GM12891 (cell line): ENCODE measurements at regions not wholly inside any gene's neighbourhood (a gene's known extent, or its start where the extent isn't known, plus 50 kb on each side); places are given as distances from the start of the nearest gene placed in this dataset.

Experiments used
- DNase-seq: peaks from one replicate; pipeline ENCODE4 v3.0.0; 2011; ENCODE audit warnings: low spot score; ENCODE audit not compliant: insufficient read length
- FAIRE-seq: peaks from 2 replicates; lab custom pipeline; 2011; peaks lifted over from hg19 to GRCh38; lab: Jason Lieb, UNC
- PAX5 ChIP-seq: IDR thresholded peaks from 2 replicates; pipeline ENCODE4 v1.6.1; 2011; ENCODE audit warnings: low read length, moderate library complexity, mild to moderate bottlenecking; ENCODE audit not compliant: insufficient read depth, severe bottlenecking
- POLR2A ChIP-seq: IDR thresholded peaks from 2 replicates; pipeline ENCODE4 v1.6.1; 2011; ENCODE audit warnings: low read depth, low read length, control low read depth
- POLR2AphosphoS5 ChIP-seq: IDR thresholded peaks from 2 replicates; pipeline ENCODE4 v1.6.1; 2011; ENCODE audit warnings: low read depth, low read length, control low read depth
- POU2F2 ChIP-seq: IDR thresholded peaks from 2 replicates; pipeline ENCODE4 v1.6.1; 2011; ENCODE audit warnings: low read depth, mild to moderate bottlenecking, control low read depth, low read length, moderate library complexity
- SPI1 ChIP-seq: IDR thresholded peaks from 2 replicates; pipeline ENCODE4 v1.6.1; 2011; ENCODE audit warnings: low read depth, low read length, control low read depth
- TAF1 ChIP-seq: IDR thresholded peaks from 2 replicates; pipeline ENCODE4 v1.6.1; 2011; ENCODE audit warnings: low read depth, low read length, control low read depth

DNA sequence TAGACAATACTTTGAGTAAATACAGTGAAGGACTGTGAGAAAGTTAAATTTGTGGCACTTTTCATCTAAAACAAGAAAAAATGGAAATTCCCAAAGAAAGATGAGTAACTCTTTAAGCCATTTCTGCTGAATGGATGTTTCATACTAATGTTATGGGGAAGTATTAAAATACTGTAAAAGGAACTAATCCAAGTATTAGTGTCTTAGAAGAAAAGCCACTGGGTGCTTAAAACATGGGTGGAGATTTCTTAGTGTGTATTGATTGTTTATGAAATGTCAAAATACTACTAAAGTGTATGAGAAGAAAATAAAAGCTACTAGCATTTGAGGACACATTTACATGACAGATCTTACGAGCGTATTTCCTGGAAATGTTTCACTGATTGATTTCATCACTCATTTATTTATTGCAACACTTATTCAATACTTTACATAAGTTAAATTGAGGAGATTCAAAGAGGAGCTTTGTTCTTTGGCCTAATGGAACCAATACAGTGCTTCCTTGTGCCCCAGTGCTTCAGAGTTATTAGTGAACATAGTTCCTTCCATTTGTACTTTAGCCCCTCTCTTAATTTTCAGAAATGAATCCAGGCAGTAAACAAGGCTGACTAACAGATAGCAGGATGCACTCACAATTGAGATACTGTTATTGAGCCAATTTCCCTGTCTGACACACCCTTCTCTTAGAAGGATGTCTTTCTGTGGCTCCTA, 155.5 kb upstream of the AHR start:
- FAIRE-seq, result no peak
- DNase-seq, result no peak
- no peak for TF ChIP-seq TAF1
- TF ChIP-seq POLR2AphosphoS5, result no peak
- no peak for TF ChIP-seq POU2F2
- no peak for TF ChIP-seq PAX5
- TF ChIP-seq POLR2A, result no peak
- TF ChIP-seq SPI1, result no peak

DNA sequence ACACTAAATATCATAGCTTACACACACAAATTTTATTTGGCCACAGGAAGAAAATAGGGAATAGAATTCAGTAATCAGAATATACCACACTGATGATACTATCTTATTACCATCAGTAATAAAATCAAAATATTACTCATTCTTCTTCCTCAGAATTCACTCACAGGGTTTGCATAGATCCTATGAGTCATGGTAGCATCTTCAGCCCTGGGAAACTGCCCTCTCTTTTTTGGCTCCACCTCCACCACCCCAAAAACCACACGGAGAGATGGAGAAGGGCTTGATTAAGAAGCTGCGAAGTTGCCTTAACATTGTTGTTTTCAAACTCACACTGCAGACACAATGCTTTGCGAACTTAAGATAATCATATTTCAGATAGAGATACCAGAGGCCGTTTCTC, 154.1 kb upstream of the AHR start:
- FAIRE-seq (no peak), DNase-seq (no peak)
- TF ChIP-seq TAF1 (no peak), PAX5 (no peak), POU2F2 (no peak), SPI1 (no peak), POLR2AphosphoS5 (no peak), POLR2A (no peak)

DNA sequence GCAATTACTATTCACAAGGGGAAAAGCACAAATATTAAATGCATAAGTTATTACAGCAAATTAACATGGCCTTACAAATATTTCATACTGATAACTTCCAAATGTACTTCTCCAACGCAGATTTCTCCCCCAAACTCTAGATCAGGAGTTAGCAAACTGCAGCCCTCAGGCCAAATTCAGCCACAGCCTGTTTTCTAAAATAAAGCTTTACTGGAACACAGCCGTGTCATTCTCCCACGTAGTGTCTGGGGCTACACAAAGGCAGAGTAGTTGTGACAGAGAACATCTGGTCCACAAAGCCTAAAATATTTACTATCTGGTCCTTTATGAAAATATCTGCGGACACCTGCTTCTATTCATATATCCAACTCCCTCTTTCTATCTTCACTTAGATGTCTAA, 151.8 kb upstream of the AHR start:
- DNase-seq, result no peak
- FAIRE-seq, result no peak
- no peak for TF ChIP-seq POLR2A
- TF ChIP-seq POU2F2, result no peak
- TF ChIP-seq PAX5, result no peak
- TF ChIP-seq TAF1, result no peak
- TF ChIP-seq POLR2AphosphoS5, result no peak
- no peak for TF ChIP-seq SPI1

GRCh38 chr7:17147409-17147808, 151.0 kb upstream of the AHR start:
- DNase-seq (no peak), FAIRE-seq (no peak)
- TF ChIP-seq POLR2A, result no peak
- TF ChIP-seq TAF1, result no peak
- no peak for TF ChIP-seq PAX5
- no peak for TF ChIP-seq POLR2AphosphoS5
- TF ChIP-seq POU2F2, result no peak
- no peak for TF ChIP-seq SPI1

DNA sequence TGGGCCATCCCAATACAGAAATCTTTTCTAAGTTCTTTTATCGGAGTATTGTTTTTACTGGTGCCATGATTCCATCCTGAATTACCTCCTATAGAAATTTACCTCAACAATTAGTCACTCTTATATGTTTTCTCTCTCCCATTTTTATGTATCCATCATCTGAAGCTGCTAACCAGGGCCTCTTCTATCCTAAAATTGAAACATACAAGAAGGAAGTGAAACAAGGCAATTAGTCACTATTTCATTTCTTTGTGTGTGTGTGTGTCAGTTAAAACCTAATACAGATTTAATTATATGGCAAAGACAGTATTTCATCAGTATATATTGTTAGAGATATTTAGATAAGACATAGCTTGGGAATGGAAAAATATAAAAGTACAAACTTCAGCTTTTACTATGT, 148.4 kb upstream of the AHR start:
- FAIRE-seq (no peak), DNase-seq (no peak)
- TF ChIP-seq SPI1 (peak; percentile 94), PAX5 (no peak)

DNA sequence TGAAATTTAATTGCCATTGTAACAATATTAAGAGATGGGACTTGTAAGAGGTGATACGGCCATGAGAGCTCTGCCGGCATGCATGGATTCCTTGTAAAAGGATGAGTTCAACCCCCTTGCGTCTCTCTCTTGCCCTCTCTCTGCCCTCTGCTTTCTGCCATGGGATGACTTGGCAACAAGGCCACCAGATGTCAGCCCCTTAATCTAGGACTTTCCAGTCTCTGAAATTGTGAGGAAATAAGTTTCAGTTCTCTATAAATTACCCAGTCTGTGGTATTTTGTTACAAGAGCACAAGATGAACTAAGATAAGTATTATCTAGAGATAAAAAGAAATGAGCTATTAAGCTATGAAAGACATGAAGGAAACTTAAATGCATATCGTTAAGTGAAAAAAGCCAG, 145.7 kb upstream of the AHR start:
- TF ChIP-seq POU2F2 (no peak), TAF1 (no peak), SPI1 (peak; percentile 91)
- DNase-seq, result no peak
- no peak for FAIRE-seq

DNA sequence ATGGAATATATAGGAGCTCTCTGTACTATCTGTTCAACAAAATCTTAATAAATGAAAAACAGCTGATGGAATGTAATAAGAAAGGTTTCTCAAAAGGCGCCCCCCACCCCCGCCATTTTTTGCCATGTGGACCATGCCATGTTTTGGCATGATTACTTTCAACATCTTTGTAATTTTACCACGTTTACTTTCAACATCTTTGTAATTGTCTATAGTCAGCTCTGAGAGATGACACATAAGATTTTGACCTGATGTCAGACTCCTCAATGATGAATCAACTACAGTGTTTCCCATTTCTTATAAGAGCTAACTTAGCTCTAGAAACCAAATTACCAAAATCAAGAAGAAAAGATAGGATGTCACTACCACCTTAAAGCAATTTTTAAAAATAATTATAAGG, 144.9 kb upstream of the AHR start:
- FAIRE-seq, result no peak
- no peak for DNase-seq

DNA sequence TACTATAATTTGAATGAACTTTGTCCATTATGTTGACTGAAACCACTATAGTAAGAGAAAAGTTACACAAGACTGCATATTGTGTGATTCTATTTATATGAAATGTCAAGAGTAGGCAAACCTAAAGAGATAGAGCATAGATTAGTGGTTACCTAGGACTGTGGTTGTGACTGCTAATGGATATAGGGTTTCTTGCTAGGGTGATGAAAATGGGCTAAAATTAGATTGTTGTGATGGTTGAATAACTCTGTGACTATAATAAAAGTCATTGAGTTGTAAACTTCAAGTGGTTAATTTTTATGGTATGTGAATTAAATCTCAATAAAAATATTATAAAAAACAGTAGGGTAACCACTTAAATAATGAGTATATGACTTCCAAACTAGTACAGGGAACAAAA, 142.9 kb upstream of the AHR start:
- DNase-seq, result no peak
- peak; percentile 51 for FAIRE-seq
- TF ChIP-seq POU2F2, result no peak
- TF ChIP-seq POLR2AphosphoS5, result no peak
- no peak for TF ChIP-seq PAX5
- TF ChIP-seq POLR2A, result no peak
- TF ChIP-seq SPI1, result no peak
- no peak for TF ChIP-seq TAF1

More for the DNA sequence above, 144.9 kb upstream of the AHR start:
- TF ChIP-seq SPI1, result no peak
- no peak for TF ChIP-seq POLR2A
- no peak for TF ChIP-seq TAF1
- TF ChIP-seq POLR2AphosphoS5, result no peak
- no peak for TF ChIP-seq POU2F2
- TF ChIP-seq PAX5, result no peak

DNA sequence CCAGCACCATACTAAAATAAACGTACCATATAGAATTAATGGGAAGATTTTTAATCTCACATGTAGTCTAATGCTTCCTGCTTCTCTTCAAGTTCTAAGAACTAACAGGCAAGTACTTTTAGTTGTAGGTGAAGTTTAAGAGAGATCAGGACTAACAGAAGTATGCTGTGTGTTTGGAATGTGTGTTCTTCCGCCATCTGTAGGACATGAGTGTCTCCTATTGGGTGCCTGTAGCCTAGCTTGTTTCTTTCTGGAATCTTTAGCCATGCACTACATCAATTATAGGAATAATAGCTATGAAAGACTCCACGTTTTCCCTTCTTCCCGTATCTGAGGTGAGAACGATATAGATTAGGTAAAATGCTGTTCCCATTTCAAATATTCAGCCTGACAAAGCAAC, 140.2 kb upstream of the AHR start:
- no peak for FAIRE-seq

GRCh38 chr7:17159500-17160037, 138.9 kb upstream of the AHR start:
- FAIRE-seq (peak; percentile 50), DNase-seq (no peak)
- TF ChIP-seq TAF1 (no peak), POU2F2 (peak; percentile 81; the same call in 1 of the 2 replicates), SPI1 (peak; percentile 82), POLR2A (no peak), POLR2AphosphoS5 (no peak), PAX5 (no peak)

More for the DNA sequence above, 140.2 kb upstream of the AHR start:
- TF ChIP-seq PAX5 (no peak), POU2F2 (no peak), TAF1 (no peak), POLR2A (no peak), POLR2AphosphoS5 (no peak), SPI1 (no peak)
- DNase-seq, result no peak
